NOMO-1 treated with DMSO at 0.1 percent for 48 hours (cell line): ENCODE measurements at regions not wholly inside any gene's neighbourhood (a gene's known extent, or its start where the extent isn't known, plus 50 kb on each side); places are given as distances from the start of the nearest gene placed in this dataset.
"Not testable (repeated sequence)": the region's sequence is repeated elsewhere in the genome, so short reads cannot be mapped to it uniquely, and the experiment has no call there.

Experiments
- DNase-seq: peaks from one replicate; lab custom pipeline; 2025; ENCODE audit not compliant: unreplicated experiment; lab: John Stamatoyannopoulos, UW

DNA sequence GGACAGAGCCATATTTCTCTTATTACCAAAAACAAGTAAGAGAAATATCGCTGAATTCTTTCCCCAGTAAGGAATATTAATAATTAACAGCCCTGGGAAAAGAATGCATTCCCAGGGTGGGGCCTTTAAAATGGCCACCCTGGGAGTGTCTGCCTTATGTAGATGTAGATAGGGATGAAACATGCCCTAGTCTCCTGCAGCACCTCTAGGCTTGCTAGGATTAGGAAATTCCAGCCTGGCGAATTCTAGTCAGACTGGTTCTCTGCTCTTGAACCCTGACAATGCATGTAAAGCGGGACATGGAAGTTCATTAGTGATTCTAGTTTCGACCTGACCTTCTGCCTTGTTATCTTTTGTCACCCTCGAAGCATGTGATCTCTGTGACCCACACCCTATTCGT, 405.2 kb upstream of the MAP2 start:
- not testable (repeated sequence) for DNase-seq

DNA sequence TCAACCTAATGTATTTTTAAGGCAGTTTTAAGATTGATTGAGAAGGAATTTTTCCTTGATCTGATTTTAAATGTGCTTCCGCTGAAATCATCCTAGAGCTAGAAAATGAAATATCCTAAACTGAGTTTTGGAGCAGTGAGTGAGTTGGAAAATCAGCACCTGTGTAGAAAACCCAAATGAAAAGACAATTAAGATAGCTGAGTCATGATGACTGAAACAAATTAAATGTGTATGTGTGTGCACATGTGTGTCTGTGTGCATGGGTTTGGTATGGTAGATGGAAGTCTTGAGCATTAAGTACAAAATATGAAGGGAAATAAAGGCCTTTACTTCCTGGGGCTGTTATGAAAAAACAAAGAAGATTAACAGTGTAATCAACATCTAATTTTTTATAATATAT, 394.6 kb upstream of the MAP2 start:
- no peak for DNase-seq

DNA sequence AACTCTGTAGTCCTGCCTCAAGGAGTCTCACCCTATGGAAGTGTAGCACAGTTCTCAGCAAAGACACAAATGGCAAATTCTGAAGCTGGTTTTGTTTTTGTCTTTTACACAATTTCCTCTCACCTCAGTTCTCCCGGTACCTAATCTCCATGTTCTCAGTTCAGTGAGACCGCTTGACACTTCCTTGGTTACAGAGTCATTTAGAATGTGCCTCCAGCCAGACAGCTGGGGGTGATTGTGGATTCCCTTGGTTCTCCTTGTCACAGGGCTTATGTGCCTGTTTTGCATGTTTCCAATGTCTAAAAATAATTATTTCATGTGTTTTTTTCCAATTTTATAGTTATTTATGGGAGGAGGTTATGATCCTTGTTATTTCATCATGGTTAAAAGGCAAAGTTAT, 379.5 kb upstream of the MAP2 start:
- no peak for DNase-seq

DNA sequence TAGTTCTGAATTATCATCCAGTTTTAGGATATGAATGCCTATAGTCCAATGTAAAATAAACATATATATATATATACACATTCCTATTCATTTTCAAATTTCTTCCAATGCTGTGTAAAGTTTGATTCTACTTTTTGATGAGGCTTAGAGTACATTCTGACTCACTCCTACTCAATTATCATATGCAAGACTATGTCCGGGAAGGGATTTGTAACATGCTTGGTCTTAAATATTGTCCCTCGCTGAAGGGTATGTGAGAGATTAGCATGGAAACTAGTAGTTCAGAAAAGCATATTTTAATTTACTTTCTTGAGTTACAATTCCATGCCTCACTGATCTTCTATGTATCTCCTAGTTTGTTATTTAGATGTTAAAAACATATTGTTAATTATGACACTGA, 377.7 kb upstream of the MAP2 start:
- DNase-seq, result no peak

DNA sequence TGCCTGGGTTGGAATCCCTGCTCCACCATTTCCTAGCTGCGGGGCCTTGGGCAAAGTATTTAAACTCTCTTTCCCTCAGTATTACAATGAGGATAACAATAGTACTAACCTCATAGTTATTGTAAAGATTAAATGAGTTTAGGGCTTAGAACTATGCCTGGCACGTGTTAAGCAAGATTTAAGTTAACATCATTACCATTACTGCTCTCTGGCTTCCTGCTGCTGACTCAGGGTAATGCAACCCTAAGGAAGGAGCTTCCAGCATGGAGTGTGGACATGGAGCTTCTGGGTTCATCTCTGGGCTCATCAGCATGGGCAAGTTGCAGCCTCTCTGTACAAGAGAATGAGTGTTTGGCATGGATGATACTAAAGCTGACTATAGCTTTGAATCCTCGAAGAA, 374.2 kb upstream of the MAP2 start:
- no peak for DNase-seq

DNA sequence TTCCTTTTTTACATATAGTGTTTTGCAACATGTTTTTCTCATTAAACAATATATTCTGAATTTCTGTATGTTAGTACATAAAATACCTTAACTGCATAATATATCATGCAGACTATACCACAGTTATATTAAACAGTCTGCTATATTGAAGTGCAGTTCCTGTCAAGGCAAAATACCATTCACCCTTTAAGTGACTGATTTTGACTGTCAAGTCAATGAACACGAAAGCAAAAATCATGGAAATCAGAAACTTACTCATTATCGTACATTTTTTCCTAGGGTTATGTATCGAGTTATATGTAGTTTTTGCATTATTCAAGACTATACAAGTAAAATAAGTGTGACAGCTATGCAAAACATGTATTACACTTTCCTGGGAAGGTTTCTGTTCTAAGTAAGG, 361.6 kb upstream of the MAP2 start:
- DNase-seq, result no peak

DNA sequence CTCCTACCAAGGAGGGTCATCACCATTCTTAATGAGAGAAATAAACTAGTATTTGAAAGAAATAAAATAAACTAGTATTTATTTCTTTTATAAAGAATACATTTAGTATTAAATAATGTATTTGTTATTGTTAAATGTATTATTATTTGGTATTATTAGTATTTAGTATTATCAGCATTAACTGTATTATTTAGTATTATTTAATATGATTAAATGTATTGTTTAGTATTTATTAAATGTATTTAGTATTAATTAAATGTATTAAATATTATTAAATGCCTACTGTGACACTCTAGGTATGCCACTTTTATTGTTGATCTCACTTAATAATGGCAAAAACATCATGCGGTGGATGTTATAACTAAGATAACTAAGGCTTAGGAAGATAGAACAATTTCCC, 353.6 kb upstream of the MAP2 start:
- DNase-seq, result no peak

DNA sequence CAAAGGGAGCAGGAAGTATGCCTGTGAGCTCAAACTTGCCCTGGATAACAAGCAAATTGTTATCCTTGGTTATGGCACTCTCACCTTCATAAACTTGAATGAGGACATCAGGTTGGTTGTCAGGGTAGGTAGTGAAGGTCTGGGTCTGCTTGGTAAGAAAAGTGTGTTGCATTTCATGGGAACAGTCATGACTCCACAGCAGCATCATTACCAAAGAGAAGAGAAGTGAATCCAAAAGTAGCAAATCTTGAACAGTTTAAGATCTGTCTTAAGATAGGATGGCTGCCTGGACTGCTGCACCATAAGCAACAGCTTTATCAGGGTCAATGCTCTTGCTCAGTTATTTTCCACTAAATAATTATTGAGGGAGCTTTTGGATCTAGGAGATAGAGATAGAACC, 350.7 kb upstream of the MAP2 start:
- no peak for DNase-seq

DNA sequence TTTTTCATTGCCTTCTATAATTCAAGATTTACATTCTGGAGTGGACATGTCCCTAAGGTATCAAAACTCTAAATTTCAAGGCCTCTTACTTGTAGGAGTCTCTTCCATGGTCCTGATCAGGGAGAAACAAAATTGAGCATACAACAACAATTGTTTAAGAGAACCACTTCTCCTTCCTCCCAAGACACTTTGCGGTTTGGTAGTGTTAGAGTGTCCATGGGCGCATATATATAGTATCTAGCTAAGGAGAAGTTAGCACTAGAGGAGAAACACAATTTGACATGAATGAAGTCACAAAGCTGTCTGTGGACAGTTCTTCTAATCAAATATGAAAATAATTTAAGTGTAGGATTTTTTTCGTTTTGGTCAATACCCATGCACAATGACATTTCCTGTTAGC, 349.1 kb upstream of the MAP2 start:
- DNase-seq, result peak; percentile 39

DNA sequence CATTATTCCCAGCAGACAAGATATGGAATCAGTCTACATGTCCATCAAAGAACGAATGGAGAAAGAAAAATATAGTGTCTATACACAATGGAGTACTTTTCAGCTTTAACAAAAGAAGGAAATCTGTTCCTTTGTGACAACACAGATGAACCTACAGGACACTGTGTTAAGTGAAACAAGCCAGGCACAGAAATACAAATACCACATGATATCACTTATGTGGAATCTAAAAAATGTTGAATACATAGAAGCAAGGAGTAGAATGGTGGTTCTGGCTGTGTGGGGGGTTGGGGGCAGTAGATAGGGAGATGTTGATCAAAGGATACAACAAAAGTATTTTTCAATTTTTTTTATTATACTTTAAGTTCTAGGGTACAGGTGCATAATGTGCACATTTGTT, 347.7 kb upstream of the MAP2 start:
- DNase-seq, result no peak

DNA sequence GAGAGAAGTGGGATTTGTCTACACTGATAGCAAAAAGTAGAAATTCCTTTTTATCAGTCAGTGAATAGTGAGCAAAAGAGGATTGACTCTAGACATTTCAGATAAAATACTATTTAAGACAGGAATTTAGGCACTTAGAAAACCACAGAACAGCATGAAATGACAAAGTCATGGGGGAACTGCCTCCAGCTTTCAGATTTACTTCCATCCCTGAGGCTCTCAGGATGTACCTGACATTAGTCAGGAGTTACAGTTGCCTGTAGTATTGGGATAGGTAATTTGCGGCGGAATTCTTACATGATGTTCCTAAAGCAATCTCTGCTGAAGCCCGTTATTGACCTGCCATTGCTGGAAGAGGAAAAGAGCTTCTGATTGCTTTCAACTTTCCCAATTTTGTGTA, 337.1 kb upstream of the MAP2 start:
- DNase-seq, result no peak

DNA sequence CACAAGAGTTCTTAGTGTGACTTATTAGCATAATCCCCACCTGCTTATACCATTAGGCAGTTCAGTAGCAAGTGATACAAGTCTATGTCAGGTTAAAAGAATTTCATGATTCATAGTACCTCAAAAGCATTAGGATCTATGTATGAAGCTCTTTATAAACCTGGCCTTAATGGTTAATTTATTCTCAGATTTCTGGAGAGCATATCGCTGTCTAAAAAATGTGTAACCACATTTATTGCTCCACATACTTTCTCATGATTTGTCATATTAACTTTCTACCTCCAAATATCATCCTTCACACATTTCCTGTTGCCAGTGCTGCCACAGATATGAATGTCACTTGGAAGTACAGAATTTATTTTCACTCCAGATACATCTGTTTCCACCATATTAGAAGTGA, 332.8 kb upstream of the MAP2 start:
- no peak for DNase-seq

DNA sequence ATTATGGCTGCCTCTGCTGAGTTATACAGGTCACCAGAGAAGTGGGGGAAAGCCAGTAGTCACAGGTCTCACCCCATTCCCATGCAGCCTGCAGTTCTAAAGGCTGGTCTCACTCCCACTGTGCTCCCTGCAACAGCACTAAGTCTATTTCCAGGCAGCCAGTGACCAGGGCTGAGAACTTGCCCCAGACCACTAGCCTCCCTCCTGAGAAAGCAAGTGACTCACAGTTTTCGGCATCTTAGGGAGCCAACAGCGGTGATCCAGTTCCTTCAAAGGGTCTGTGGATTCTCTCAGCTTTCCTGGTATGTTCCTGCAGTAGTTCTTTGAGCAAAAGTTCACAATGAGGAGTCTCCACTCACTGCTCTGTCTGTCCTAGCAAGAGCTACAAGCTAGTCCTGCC, 329.6 kb upstream of the MAP2 start:
- no peak for DNase-seq

DNA sequence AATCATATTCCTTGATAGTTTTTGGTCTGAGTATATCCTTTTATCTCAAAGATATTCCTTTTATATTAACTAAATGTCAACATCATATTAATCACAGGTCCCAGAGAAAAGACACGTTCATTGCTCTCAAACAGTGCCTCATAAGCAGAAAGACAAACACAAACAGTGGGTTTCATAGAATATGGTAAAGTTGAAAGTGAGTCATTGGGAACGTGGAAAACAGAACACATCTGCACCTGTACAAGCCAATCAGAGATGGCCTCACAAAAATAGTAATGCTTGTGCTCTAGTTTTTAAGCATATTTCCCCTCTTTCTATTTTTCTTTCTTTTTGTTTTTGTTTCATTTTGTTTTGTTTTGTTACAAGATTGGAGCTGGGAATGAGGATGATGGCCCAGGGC, 328.4 kb upstream of the MAP2 start:
- no peak for DNase-seq

DNA sequence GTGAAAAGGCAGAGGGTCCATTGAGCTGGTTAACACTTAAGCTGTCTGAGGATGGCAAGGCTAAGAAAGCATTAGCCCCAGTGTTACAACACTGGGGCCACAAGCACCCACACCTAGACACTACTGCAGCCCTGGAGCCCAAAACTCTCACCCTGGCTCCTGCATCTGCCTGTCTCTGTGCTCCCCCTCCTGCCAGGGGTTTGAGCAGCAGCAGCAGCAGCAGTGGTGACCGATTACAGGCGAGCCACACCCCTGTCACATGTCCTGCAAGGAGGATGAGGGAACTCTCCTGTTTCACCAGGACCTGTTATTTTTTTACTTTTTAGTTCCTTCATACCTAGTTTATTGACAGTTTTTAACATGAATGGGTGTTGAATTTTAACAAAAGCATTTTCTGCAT, 326.7 kb upstream of the MAP2 start:
- DNase-seq, result no peak

DNA sequence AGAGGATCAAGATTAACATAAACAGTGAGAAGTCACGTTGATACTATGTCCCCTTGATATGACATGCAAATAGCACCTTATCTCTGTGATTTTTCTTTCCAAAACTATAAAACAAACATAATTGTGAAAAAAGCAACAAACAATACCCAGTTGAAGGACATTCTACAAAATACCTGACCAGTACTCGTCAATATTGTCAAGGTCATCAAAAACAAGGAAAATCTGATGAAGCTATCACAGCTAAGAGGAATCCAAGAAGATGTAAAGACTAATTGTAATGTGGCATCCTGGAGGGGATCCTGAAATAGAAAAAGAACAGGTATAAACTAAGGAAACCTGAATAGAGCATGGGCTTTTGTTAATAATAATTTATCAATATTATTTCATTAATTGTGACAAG, 321.5 kb upstream of the MAP2 start:
- DNase-seq, result no peak

DNA sequence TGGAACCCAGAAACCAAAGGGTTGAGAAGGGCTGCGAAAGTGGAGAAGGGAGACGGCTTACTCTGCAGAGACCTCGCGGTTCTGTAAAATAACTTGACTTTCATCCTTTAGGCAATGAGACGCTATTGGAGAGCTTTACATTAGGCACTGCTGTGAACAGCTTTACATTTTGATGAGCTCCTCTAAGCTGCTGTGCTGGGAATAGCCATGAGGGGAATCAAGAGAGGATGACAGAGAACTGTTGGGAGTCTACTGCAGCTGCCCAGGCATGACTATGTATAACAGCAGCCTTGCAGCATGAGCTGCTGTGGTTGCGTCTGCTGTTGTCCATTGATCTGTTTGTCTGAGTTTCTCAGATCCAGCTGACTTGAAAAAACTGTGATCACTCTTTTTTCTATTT, 310.8 kb upstream of the MAP2 start:
- DNase-seq, result no peak

DNA sequence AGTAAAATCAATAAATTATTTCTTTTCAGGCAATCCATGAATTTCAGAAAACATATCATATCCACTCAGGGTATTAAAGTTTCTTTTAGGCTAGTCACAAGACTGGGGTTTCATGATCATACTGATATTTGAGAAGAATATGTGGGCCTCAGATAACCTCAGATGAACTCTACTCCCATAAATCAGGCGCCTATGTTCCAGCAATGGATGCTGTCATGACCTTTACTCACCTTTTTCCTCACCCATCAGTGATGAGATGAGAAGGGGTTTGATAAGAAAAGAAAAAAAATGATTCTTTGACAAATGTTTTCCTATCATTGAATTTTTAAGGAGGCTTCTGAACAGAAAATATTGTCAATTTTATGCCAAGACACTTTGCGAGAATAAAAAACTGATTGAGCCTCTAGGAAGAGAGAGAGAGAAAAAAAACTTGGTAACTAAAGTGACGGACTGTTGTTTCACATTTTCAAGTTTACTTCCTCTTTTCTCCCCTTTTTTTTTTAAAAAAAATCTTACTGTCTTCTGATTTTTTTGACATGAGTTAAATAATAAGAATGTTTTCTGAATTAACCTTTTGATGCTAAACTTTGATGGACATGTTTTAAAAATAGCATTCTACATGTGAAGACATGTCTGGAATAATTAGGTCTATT, 309.1 kb upstream of the MAP2 start:
- DNase-seq, result peak; percentile 41

DNA sequence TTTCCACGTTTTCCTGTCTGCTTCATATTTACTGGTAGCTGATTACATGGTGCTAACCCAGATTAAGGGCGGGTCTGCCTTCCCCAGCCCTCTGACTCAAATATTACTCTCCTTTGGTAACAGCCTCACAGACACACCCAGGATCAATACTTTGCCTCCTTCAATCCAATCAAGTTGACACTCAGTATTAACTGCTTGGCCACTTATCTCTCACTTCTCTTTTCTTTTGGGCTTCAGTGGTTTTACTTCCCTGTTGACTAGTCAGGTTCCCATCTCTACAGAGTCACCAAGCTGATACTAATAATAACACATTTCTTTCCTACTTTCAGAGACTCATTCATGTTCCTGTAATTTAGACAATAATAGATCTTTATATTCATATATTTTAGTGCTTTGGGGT, 302.2 kb upstream of the MAP2 start:
- peak; percentile 90 for DNase-seq

DNA sequence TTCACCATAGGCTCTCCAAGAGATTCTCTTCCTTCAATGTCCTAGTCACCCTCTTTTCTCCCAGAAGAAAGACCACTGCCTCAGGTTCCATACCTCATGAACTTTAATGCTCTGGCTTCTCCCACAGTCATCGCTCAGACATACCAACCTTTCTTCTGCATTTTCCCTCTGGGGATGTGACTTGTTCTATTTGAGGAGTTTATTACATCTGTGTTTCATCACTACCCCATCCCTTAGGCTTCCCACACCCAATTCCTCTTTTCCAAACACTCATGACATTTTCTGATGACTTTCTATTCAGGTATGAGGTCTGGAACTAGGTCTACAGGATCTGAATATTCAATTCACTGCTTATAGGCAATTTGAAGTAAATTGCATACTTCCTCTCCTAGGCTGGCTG, 298.6 kb upstream of the MAP2 start:
- DNase-seq, result no peak

DNA sequence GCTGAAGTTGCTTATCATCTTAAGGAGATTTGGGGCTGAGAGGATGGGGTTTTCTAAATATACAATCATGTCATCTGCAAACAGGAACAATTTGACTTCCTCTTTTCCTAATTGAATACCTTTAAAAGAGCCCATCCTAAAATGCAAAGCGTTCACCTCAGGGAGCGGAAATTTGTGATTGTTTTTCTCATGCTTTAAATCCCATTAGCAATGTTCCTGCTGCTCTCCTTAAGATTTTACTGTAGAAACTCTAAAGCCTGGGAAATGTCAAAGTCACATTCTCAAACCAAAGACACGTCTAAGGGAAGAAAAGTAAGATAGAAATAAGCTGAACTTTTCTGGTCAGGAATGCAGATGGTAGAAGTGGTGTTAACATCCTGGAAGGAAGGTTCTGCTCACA, 285.8 kb upstream of the MAP2 start:
- DNase-seq, result no peak

DNA sequence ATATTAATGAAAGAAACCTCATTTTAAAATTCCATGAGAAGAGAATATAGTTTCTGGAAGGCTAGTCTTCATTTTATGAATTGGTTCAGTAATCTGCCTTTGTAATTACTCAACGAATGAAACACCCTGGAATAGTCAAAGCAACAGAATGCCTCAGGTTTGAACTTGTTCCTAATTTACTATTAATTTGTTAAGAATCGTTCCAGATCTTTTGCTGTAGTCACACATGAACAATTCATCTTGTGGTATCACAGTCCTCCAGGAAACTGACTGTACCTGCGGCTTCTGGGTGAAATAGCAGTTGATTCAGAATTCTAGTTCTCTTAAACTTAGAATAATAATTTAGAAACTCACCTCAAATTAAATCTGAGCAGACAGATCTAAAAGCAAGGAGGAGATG, 282.7 kb upstream of the MAP2 start:
- DNase-seq, result no peak

DNA sequence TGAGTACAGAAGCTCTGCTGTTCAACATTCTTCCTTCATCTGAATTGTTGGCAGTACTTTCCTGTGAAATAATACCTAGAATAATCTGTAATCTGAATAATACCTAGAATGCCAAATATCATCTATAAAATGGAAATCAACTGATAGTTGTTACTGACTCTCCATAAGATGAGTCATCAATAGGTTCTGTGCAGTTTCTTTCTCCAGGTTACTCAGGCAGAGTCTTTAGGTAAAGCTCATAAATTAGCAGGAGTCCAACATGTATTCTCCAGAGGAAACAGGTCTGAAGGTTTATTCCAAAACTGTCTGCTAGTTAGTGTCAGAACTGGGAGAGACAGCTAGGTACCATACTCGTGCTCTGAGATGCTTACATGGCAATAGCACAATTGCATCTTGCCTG, 282.0 kb upstream of the MAP2 start:
- DNase-seq, result no peak

DNA sequence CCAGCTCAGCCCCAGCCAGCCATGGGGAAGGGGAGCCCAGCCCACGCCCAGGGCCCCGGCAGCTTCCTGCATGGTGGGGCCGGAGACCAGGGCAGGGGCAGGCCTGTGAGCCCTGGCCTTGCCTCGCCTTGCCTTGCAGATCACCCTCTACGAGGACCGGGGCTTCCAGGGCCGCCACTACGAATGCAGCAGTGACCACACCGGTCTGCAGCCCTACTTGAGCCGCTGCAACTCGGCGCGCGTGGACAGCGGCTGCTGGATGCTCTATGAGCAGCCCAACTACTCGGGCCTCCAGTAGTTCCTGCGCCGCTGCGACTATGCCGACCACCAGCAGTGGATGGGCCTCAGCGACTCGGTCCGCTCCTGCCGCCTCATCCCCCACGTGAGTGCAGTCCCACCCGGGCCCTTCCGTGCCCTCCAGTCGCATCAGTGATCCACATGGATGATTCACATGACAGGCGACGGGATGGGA, 278.6 kb upstream of the MAP2 start:
- not testable (repeated sequence) for DNase-seq
